Stimulated activated CD8-positive, alpha-beta memory T cell treated with anti-CD3 and anti-CD28 coated beads, Interleukin-2, amount 100 ng/mL, for 48 hours (primary cell): ENCODE measurements at regions not wholly inside any gene's neighbourhood (a gene's known extent, or its start where the extent isn't known, plus 50 kb on each side); places are given as distances from the start of the nearest gene placed in this dataset.

ENCODE experiments used
- DNase-seq, 2 donors: peaks; one replicate each; pipeline ENCODE4 v3.0.0-alpha.2; 2020; ENCODE audit warnings: low read depth in 2 of 2

DNA sequence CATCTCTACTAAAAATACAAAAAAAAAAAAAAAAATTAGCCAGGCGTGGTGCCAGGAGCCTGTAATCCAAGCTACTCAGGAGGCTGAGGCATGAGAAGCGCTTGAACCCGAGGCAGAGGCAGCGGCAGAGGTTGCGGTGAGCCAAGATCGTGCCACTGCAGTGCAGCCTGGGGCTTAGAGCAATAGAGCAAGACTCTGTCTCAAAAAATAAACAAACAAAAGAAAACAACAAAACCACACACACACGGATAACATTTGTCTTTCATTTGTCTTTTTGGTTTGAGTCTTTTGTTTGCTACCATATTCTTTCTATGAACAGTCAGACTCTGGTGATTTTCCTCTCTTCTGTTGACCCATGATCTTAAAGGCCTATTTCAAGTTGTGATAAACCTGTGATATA lies 1168.3 kb upstream of the WWC1 start:
- no peak for DNase-seq

- DNase-seq, result no peak
Observed at GRCh38 chr5:167128581-167128980, 1162.9 kb upstream of the WWC1 start.

DNA sequence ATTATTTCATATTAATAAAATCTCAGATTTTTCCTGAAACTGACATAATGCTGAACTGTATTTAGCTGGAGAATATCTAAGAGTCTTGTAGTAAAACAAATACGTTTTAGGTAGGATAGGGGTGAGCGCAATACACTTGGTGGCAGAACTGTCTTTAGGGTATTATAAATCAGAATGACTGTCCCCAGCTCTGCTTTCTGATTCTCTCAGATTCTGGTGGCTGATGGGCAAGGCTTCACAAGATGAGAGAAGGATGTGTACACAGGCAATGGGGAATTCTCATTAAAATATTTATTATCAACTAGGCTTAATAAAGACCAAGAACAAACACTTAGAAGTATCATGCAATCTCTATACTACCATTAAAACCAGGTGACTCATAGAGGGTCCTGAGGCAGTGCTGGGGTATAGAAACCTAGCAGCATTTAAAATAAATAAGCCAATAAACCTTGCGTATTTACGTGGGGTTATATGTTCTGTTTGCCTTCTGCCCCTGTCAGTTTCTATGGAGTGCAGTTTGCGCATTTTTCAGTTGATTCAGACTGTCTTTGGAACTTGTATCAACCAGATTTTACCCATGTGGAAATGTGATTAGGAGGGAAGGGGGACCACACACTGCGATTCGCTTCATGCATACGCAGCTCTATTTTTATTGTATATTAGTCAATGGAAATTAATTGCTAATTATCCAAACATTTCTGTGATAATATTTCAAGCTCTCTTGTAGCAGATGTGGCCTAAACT lies 1150.7 kb upstream of the WWC1 start:
- DNase-seq, result no peak

DNA sequence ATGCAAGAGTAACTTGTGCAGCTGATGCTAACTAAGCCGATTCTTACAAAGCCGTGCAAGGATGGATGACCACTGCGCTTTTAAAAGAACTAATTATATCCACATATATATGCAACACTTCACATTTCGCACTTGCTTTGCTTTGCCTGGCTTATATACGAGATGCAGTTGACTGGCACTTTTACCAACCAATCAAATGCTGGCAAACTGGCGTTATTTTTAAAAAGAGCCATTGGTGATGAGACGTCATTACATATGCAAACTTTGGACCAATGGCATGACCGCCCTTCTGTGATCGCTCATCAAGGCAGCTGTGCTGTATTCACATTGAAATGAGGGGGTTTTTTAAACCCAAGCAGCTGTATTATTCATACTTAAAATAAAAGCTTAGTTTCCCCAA lies 1147.7 kb upstream of the WWC1 start:
- DNase-seq, result no peak

DNA sequence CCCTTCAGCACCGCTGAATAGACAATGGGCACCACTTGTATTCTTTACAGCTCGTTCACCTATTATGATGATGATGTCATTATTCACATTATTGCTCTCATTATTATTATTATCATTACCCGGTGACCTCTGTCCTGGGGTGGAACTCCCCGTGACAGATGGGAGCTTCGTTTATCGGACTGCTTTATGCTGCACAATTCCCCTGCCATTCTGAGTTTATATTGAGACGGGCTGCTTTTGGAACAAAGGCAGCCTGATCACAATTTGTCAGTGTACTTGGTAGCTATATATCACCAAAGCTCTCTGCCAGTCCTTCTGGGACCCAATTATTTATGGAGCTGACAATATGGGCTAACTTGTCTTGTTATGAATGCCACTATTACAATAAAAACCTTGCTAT lies 1145.6 kb upstream of the WWC1 start:
- no peak for DNase-seq

GRCh38 chr5:167147879-167148278 lies 1143.6 kb upstream of the WWC1 start:
- DNase-seq, result no peak

- no peak for DNase-seq
Observed at GRCh38 chr5:167150661-167151060, 1140.8 kb upstream of the WWC1 start.

DNA sequence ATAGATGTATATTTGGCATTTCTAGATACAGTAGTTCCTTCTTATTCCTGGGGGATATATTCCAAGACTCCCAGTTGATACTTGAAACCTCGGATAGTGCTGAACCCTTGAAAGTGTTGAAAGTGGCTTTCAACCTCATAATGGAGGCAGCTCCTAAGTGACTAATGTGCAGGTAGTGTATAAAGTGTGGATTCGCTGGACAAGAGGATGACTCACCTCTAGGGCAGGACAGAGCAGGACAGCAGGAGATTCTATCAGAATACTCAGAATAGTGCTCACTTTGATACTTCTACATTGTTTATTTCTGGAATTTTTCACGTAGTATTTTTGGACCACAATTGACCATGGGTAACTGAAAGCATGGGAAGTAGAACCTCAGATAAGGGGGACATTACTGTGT lies 1138.9 kb upstream of the WWC1 start:
- DNase-seq, result no peak

DNA sequence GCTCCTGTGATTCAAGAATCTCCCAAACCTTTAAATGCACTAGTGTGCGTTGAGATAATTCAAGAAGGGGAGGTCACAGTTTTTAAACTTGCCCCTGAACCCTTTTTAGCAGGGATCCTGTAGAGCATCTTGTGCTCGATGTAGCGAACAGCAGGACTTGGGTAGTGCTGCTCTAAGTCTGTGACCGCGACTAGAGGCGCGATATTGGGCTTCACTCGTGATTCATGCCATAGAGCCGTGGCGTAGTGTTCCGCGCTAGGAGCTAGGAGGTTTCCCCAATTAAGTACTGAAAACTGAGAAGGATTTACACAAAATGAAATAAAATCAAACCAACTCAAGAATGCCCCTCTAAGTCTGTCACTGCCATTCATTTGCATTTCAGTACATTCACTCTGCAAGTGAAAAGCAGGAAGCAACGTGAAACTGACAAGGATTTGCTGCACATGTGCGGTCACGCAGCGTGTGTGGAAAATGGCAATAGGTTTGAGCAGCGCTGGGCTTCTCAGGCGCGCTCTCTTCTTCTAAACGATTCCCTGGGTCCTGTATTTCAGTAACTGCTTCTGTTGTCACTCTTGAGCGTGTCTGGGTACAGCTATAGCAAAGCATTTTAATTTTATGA lies 1135.9 kb upstream of the WWC1 start:
- DNase-seq, result no peak

- no peak for DNase-seq
Observed at GRCh38 chr5:167156446-167156845, 1135.0 kb upstream of the WWC1 start.

GRCh38 chr5:167158588-167158987 lies 1132.9 kb upstream of the WWC1 start:
- no peak for DNase-seq

- DNase-seq, result no peak
Observed at GRCh38 chr5:167160388-167160787, 1131.1 kb upstream of the WWC1 start.

DNA sequence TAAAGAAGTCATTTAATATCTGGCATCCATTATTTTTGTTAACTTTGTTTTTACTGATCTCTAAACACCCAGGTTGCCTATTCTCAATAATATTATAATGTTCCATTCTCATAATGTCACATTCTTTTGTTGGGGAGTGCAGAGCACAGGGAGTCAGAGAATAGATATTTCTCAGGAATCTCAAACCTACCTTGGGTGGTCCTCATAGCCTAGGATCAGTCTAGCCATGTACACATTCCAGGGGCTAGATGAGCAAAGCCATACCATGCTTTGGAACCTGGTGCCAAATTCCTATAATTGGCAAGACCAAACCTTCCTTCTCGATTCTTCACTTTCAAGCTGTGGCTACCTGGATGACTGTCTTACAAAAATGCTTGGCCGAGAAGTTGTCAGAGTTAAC lies 1124.7 kb upstream of the WWC1 start:
- DNase-seq, result no peak

GRCh38 chr5:167167191-167167795 lies 1124.2 kb upstream of the WWC1 start:
- DNase-seq, result no peak

DNA sequence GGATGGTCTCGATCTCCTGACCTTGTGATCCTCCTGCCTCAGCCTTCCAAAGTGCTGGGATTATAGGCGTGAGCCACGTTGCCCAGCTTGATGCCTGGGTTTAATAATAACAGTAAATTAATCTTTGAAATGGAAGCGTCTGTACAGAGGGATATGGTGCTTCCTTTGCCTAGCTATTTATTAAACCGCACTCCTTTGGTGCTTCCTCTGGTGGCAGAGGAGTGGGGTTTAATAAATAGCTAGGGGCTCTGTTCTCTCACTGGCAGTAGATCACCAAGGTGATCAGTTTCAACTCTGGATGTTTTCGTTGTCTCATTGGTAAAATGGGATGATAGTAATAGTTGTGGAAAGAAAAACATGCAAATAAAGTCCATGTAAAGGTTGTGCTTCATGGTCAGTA lies 1122.5 kb upstream of the WWC1 start:
- no peak for DNase-seq

- DNase-seq, result no peak
Observed at GRCh38 chr5:167171056-167171455, 1120.4 kb upstream of the WWC1 start.

GRCh38 chr5:167177736-167178135 lies 1113.7 kb upstream of the WWC1 start:
- no peak for DNase-seq

DNA sequence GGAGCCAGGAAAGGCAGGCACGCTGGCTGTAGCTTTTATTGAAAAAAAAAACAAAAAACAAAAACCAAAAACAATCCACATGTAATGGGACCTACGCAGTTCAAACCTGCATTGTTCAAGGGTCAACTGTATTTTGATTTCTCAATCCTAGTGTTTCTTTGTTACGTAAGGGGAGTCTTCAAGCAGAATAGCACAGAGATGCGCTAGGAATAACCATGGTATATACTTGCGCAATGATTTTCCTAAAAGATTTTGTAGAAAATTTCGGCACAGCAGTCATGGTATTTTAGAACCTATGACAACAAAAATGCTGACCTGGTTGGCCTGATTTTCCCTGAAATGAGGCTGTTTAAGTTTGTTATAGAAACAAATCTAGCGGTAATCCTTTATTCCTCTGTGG lies 1110.5 kb upstream of the WWC1 start:
- no peak for DNase-seq

DNA sequence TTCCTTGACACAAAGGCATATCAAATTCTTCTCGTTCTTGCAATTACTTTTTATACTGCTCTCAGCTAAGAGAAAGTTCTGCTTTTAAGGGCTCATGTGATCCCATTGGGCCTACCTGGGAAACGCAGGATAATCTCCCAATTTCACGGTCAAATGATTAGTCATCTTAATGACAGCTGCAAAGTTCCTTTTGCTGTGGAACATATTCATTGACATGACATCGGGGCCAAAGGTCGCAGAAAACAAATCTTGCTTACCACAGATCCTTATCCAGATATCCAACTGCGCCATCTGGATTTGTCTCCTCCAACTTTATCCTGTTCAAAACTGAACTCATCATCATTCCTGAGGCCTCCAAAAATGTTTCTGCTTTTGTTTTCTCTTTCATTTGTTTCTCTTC lies 1085.6 kb upstream of the WWC1 start:
- no peak for DNase-seq

- DNase-seq, result no peak
Observed at GRCh38 chr5:167207081-167207480, 1084.4 kb upstream of the WWC1 start.

DNA sequence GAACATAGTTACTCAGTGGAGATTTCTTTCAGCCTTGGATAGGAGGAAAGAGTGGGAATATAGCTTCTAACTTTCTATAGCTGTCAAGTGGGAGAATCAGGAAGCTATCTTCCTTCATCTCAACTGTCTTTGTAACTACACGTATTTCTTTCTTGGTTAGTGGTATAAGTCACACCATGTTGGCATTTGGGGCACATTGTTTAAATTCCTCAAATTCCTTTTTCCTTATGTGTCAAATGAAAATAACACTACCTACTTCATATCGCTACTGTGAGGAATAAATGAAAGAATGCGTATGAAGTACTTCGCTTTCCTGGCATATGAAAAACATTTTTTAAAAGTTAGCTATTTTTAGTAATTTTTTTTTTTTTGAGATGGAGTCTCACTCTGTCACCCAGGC lies 1082.5 kb upstream of the WWC1 start:
- no peak for DNase-seq

DNA sequence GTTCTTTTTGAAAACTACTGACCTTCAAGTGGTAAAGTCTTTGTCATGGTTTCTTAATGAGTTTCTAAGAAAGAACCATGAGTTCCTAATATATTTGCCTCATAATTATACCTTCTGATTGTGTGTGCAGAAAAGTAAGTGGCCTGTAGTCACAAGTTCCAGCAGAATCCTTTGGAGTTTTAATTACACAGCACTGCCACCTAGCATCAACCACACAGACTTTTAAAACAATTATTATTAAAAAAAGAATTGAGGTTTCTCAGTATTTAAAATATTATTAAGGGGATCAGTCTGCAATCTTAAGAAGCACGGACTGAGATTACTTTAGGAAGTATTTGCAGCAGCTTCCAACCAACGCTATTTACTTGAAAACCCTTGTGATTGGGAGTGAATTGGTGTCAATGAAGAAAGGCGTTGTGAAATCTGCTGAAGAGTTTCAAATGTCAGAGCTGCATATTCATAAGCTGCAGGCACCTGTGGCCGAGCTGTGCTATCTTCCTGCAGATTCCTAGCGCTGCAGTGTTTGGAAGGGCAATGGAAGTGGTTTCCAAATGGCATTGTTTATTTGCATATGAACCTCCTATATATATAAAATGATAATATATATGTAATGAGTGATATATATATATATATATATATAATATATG lies 1074.2 kb upstream of the WWC1 start:
- DNase-seq, result no peak

- no peak for DNase-seq
Observed at GRCh38 chr5:167219298-167219697, 1072.1 kb upstream of the WWC1 start.
